GM12878 (cell line): ENCODE measurements at regions not wholly inside any gene's neighbourhood (a gene's known extent, or its start where the extent isn't known, plus 50 kb on each side); places are given as distances from the start of the nearest gene placed in this dataset.

Experiments
- CBX5 ChIP-seq: sonication (generic); IDR thresholded peaks from 2 replicates; pipeline ENCODE4 v1.6.1; 2016; ENCODE audit warnings: low read depth, moderate library complexity, mild to moderate bottlenecking, inconsistent platforms
- CHD1 ChIP-seq: IDR thresholded peaks from 2 replicates; pipeline ENCODE4 v1.6.1; 2012; ENCODE audit warnings: low read depth, low read length, improper control_type of control experiment
- CREB1 ChIP-seq: IDR thresholded peaks from 2 replicates; pipeline ENCODE4 v1.6.1; 2012; ENCODE audit warnings: low read depth, mild to moderate bottlenecking, inconsistent platforms
- CTCF ChIP-seq, 3 experiments: IDR thresholded peaks in 2 of 3; conservative IDR thresholded peaks in 1 of 3; 2 replicates each; pipeline ENCODE4 v1.5.1; 2011; ENCODE audit warnings: low read depth in 3 of 3, low read length in 3 of 3, mild to moderate bottlenecking in 3 of 3, control low read depth in 2 of 3, moderate library complexity in 2 of 3, inconsistent platforms in 1 of 3, mixed read lengths in 1 of 3; ENCODE audit not compliant: control insufficient read depth in 2 of 3, insufficient read depth in 1 of 3; ENCODE audit errors: extremely low read depth in 1 of 3
- EZH2 ChIP-seq: IDR thresholded peaks from 2 replicates; pipeline ENCODE4 v1.6.1; 2012; ENCODE audit warnings: low read depth, mild to moderate bottlenecking, control low read depth, inconsistent platforms, low read length, borderline replicate concordance; ENCODE audit not compliant: control insufficient read depth
- HDAC2 ChIP-seq: fragments of 200-600 bp; sonication (generic); IDR thresholded peaks from 2 replicates; pipeline ENCODE4 v1.6.1; 2017
- IRF4 ChIP-seq: IDR thresholded peaks from 2 replicates; pipeline ENCODE4 v1.6.1; 2011; ENCODE audit warnings: low read depth, low read length
- NFYB ChIP-seq: IDR thresholded peaks from 2 replicates; pipeline ENCODE4 v1.6.1; 2011; ENCODE audit warnings: low read depth, mild to moderate bottlenecking, low read length, improper control_type of control experiment, moderate library complexity; ENCODE audit not compliant: insufficient read depth
- NRF1 ChIP-seq: conservative IDR thresholded peaks from 2 replicates; pipeline ENCODE4 v1.6.1; 2011; ENCODE audit warnings: mild to moderate bottlenecking, low read depth, low read length, improper control_type of control experiment
- POLR2A ChIP-seq: IDR thresholded peaks from 2 replicates; pipeline ENCODE4 v1.6.1; 2011; ENCODE audit warnings: low read depth, mild to moderate bottlenecking, low read length
- RCOR1 ChIP-seq: conservative IDR thresholded peaks from 2 replicates; pipeline ENCODE4 v1.6.1; 2012; ENCODE audit warnings: low read depth, low read length, improper control_type of control experiment
- USF1 ChIP-seq: IDR thresholded peaks from 2 replicates; pipeline ENCODE4 v1.6.1; 2011; ENCODE audit warnings: borderline replicate concordance, low read depth, mild to moderate bottlenecking, moderate library complexity, mixed read lengths, low read length; ENCODE audit not compliant: insufficient read depth; ENCODE audit errors: extremely low read length
- ZBED1 ChIP-seq: IDR thresholded peaks from 2 replicates; pipeline ENCODE4 v1.6.1; 2016; ENCODE audit warnings: borderline replicate concordance
- ZNF687 ChIP-seq: fragments of 450-650 bp; IDR thresholded peaks from 2 replicates; pipeline ENCODE4 v1.6.1; 2017; ENCODE audit warnings: mild to moderate bottlenecking, moderate library complexity

GRCh38 chr17:5962371-5962770 is 107.8 kb upstream of the WSCD1 start:
- TF ChIP-seq CTCF (IDR thresholded peaks at IDR 0.05 in 2 of 3, conservative IDR thresholded peaks at IDR 0.05 in 1 of 3; ENCODE audit: control insufficient read depth in 2 of 3, extremely low read depth in 1 of 3, insufficient read depth in 1 of 3, low read depth in 3 of 3, low read length in 3 of 3) (no peak), NRF1 (no peak), CHD1 (no peak), NFYB (no peak), HDAC2 (no peak), CBX5 (no peak), CREB1 (no peak), EZH2 (no peak), RCOR1 (no peak), ZNF687 (no peak), ZBED1 (no peak), POLR2A (no peak), IRF4 (no peak), USF1 (no peak)
